Epithelial cell of proximal tubule (primary cell): ENCODE measurements at regions not wholly inside any gene's neighbourhood (a gene's known extent, or its start where the extent isn't known, plus 50 kb on each side); places are given as distances from the start of the nearest gene placed in this dataset.

Experiments
- DNase-seq: peaks from one replicate; pipeline ENCODE4 v3.0.0-alpha.2; 2011; ENCODE audit warnings: low read depth
- H3K4me3 ChIP-seq: 2 replicates; pipeline ENCODE4 v1.5.1; 2011; ENCODE audit warnings: low read depth, mild to moderate bottlenecking, low read length
- TF ChIP-seq, protein P1 (sequence below): conservative IDR thresholded peaks from 2 replicates; pipeline ENCODE4 v1.5.1; 2012; ENCODE audit warnings: low read depth, mild to moderate bottlenecking, low read length

DNA sequence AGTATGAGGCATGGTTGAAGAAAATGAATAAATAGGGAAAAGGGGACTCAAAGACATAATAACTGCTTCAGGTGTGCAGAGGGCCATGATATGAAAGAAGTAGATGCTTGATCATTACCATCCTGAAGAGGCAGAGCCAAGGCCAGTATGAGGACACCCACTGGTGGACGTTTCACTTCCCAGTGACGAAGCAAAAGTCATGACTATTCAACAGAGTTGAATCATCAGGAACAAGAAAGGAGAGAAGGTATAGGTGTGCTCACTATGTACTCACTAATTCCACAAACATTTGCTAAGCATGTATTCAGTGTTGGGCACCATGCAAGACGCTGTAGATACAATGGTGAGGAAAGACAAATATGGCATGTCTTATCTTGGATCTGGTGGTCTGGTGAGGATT is 319.2 kb upstream of the RUNX1 start:
- TF ChIP-seq, protein P1, sequence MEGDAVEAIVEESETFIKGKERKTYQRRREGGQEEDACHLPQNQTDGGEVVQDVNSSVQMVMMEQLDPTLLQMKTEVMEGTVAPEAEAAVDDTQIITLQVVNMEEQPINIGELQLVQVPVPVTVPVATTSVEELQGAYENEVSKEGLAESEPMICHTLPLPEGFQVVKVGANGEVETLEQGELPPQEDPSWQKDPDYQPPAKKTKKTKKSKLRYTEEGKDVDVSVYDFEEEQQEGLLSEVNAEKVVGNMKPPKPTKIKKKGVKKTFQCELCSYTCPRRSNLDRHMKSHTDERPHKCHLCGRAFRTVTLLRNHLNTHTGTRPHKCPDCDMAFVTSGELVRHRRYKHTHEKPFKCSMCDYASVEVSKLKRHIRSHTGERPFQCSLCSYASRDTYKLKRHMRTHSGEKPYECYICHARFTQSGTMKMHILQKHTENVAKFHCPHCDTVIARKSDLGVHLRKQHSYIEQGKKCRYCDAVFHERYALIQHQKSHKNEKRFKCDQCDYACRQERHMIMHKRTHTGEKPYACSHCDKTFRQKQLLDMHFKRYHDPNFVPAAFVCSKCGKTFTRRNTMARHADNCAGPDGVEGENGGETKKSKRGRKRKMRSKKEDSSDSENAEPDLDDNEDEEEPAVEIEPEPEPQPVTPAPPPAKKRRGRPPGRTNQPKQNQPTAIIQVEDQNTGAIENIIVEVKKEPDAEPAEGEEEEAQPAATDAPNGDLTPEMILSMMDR: no peak
- no peak overlapping the region for H3K4me3 ChIP-seq
- DNase-seq: no peak

DNA sequence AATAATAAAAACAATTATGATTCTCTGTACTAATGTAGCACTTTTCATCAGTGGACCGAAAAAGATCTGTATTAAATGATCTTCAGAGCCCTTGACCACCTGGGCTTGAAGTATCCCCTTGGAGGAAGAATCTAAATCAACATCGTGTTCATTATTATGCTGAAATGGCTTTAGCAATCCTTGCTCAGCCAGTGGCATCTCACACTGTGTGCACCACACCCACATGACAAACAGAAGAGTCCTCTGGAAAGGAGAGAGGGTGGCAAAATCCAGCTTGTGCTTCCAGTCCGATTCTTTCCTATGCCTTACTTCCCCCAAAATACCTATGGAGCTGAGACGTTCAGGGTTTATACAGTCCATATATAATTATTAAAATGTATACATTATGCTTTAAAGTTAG is 318.5 kb upstream of the RUNX1 start:
- H3K4me3 ChIP-seq: no peak overlapping the region
- no peak for DNase-seq
- TF ChIP-seq, protein P1: no peak

DNA sequence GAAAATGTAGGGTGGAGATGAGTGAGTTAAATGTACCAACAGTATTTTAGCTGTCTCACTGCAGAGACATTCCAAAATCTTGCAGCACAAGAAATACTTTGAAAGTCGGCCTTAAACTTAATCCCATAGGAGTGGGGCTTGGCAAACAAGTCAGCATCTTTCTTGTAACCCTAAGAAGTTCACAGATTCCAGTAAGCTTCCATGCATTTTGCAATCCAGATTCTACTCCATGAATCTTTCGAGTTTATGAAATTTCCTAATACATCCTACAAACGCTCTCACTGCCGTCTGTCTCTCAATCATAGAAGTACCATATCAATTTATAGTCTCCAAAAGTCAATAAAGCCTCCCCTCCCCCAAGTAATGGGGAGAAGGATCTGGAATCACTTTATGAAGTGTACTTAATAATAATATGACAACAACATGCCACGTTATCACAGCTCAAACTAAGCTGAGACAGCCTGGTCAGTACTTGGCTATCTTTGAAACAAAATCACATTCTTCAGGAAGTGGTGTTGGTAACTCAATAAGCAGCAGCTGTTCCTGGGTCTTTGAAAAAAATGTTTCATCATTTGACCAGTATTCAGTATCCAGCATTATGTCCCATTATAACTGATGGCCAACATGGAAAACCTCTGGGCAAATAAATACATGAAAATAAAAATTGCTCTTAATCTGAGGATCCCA is 317.4 kb upstream of the RUNX1 start:
- TF ChIP-seq, protein P1: no peak
- no peak for DNase-seq
- H3K4me3 ChIP-seq: no peak overlapping the region

DNA sequence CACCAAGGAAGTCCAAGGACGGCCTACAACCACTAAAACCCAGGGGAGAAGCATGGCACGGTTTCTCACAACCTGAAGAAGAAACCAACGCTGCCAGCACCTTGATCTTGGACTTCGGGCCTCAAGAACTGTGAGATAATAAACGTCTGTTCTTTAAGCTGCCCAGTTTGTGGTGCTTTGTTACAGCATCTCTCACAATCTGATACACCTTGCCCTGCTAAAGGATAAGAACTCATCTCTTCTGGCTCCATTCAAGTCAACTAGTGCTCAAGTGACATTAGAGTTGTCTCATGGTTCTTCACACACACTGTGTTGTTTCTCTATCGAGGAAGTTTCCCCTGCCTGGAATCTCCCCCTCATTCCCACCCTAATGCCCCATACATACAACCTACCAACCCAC is 314.4 kb upstream of the RUNX1 start:
- H3K4me3 ChIP-seq: no peak overlapping the region
- TF ChIP-seq, protein P1: no peak
- DNase-seq: no peak

DNA sequence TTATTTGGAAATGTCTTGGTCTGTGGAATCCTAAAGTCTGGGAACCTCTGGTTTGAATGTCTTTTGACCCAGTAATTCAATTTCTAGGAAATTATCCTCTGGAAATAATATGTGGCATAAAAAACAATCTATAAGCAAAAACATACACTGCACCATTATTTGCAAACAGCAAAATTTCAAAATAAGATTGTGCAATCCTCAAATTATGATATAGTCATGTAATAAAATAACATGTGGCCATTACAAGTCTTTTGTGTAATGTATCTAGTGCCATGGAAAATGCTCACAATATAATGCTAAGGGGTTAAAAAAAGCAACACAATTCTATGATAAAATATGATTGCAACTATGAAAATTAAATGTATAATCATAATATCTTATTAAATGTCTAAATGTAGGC is 312.9 kb upstream of the RUNX1 start:
- H3K4me3 ChIP-seq: no peak overlapping the region
- TF ChIP-seq, protein P1: no peak
- DNase-seq: no peak

DNA sequence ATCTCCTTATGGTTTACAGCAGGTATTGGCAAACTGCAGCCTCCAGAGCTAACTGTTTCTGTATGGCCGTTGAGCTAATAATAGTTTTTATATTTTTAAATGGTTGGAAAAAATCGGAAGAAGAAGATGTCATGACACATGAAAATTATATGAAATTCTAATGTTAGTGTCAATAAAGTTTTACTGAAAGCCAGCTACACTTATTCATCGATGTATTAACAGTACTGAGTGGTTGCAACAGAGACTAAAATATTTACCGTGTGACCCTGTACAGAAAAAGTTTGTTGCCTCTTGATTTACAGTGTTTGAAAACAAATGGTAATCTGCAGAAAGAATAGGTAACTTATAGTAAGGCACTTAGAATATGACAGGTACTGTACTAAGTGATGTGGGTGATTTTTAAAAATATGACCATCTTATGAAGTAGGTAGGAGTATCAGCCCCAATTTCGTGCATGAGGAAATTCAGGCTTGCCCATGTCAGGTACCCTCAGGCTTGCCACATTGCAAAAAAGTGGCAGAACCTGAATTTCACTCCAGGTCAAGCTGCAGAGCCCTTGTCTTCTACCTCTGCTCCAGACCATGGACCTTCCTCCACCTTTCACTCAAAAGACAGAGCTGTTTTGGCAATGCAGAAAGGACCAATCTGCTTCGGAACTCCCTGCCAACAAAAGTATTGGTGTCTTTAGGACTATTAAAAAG is 311.9 kb upstream of the RUNX1 start:
- no peak overlapping the region for H3K4me3 ChIP-seq
- TF ChIP-seq, protein P1: no peak
- DNase-seq: no peak

DNA sequence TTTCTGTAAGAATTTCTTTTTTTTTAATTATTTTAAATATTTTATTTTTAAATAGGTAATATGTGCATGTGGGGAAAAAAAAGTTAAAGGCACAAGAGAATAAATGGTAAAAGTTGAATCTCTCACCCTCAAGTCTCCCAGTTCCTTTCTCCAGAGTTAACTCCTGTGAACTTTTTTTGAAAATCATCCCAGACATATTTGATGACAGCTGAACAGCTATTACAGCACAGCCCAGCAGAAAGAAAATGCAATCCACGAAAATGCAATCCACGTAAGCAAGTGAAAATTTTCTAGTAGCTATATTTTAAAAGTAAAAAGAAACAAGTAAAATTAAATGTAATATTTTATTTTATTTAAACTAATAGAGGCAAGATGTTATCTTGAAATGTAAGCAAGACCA is 310.0 kb upstream of the RUNX1 start:
- TF ChIP-seq, protein P1: no peak
- H3K4me3 ChIP-seq: no peak overlapping the region
- no peak for DNase-seq
